ENCODE measurements at regions not wholly inside any gene's neighbourhood (a gene's known extent, or its start where the extent isn't known, plus 50 kb on each side); places are given as distances from the start of the nearest gene placed in this dataset.

DNA sequence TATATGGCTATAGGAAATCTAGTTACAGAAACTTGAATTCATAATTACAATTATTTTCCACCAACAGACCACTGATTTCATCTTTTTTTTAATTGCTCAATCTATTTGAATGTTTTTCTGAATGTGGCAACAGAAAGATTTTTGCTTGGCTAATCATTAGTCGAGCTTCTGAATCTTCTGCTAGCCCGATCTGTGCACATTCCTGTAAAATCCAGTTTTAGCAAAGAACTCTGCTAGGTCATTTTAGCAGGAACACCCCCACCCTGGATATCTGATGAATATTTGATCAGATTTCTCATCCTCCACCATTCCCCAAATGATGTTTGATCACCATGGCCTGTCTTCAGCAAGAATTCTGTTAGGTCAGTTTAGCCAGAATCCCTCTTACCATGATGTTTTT, 176.3 kb downstream of the LEPR start:
- DNase-seq (no peak), FAIRE-seq (no peak)
- Histone ChIP-seq H3K36me3 (ENCODE audit: control insufficient read depth in 2 of 3, insufficient read depth in 3 of 3, low read length in 3 of 3) (no peaks in the 10 kb centered on the region), H3K27me3 (ENCODE audit: control insufficient read depth, insufficient read depth, low read length) (no peaks in the 10 kb centered on the region), H3K27ac (ENCODE audit: low read depth in 2 of 2, low read length in 2 of 2) (no peak overlapping the region), H3K9me3 (ENCODE audit: control insufficient read depth in 2 of 3, insufficient read depth in 1 of 3, low read length in 3 of 3) (no peaks in the 10 kb centered on the region), H3K4me3 (ENCODE audit: low read length in 3 of 3) (no peak overlapping the region), H3K9ac (ENCODE audit: low read length in 3 of 3) (no peak overlapping the region), H3K4me1 (ENCODE audit: control insufficient read depth in 2 of 3, insufficient read depth in 2 of 3, low read depth in 1 of 3, low read length in 3 of 3) (no peaks in the 10 kb centered on the region)
- TF ChIP-seq, protein P1, sequence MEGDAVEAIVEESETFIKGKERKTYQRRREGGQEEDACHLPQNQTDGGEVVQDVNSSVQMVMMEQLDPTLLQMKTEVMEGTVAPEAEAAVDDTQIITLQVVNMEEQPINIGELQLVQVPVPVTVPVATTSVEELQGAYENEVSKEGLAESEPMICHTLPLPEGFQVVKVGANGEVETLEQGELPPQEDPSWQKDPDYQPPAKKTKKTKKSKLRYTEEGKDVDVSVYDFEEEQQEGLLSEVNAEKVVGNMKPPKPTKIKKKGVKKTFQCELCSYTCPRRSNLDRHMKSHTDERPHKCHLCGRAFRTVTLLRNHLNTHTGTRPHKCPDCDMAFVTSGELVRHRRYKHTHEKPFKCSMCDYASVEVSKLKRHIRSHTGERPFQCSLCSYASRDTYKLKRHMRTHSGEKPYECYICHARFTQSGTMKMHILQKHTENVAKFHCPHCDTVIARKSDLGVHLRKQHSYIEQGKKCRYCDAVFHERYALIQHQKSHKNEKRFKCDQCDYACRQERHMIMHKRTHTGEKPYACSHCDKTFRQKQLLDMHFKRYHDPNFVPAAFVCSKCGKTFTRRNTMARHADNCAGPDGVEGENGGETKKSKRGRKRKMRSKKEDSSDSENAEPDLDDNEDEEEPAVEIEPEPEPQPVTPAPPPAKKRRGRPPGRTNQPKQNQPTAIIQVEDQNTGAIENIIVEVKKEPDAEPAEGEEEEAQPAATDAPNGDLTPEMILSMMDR (IDR thresholded peaks at IDR 0.05; ENCODE audit: borderline replicate concordance, extremely low read depth, insufficient read depth): no peak
- intact Hi-C loops (cut with DNase I): no loop called here

DNA sequence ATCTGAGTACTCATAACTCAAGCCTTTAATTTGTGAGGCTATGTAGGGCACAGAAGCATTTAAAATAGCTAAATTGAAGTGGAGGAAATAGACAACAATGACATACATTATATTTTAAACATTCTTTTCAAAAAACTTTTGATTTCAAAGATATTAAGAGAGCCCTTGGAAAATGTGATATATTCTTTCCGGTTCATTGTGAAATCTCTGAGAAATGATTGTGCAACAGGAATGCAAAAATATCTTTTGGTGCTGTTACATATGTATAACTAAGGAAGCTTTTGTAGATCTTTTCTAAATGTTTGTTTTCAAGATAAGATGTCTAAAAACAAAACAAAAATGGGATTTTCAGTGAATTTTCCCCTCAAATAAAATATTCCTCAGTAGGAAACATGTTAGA, 185.2 kb downstream of the LEPR start:
- no peaks in the 10 kb centered on the region for H3K36me3 ChIP-seq (ENCODE audit: control insufficient read depth in 2 of 3, insufficient read depth in 3 of 3, low read length in 3 of 3)
- FAIRE-seq (no peak), DNase-seq (no peak)

DNA sequence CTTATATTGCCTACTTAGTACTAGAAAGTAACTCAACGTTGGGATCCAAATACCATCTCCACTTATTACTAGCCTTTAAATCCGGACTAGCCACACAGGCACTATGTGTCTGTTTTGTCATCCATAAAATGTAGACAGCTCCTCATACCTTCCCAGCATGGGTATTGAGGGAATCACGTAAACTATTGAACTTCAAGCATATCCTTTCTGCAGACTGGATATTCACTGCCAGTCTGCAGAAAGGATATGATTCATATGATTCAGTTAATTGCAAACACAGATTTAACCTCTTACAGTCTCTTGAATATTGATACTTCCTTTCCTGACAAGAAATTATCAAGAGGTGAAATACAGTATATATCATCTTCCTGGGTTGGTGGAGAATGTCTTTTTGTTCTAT, 186.0 kb downstream of the LEPR start:
- Histone ChIP-seq H3K9ac (ENCODE audit: low read length in 3 of 3) (no peak overlapping the region), H3K4me3 (ENCODE audit: low read length in 3 of 3) (no peak overlapping the region), H3K9me3 (ENCODE audit: control insufficient read depth in 2 of 3, insufficient read depth in 1 of 3, low read length in 3 of 3) (no peaks in the 10 kb centered on the region), H3K4me1 (ENCODE audit: control insufficient read depth in 2 of 3, insufficient read depth in 2 of 3, low read depth in 1 of 3, low read length in 3 of 3) (no peaks in the 10 kb centered on the region), H3K27me3 (ENCODE audit: control insufficient read depth, insufficient read depth, low read length) (no peaks in the 10 kb centered on the region), H3K27ac (ENCODE audit: low read depth in 2 of 2, low read length in 2 of 2) (no peak overlapping the region), H3K36me3 (ENCODE audit: control insufficient read depth in 2 of 3, insufficient read depth in 3 of 3, low read length in 3 of 3) (no peaks in the 10 kb centered on the region)
- TF ChIP-seq, protein P1 (IDR thresholded peaks at IDR 0.05; ENCODE audit: borderline replicate concordance, extremely low read depth, insufficient read depth): no peak
- no peak for FAIRE-seq
- DNase-seq: no peak
- intact Hi-C loops (cut with DNase I): no loop called here

More for the DNA sequence above, 185.2 kb downstream of the LEPR start:
- H3K9me3 ChIP-seq (ENCODE audit: control insufficient read depth in 2 of 3, insufficient read depth in 1 of 3, low read length in 3 of 3): no peaks in the 10 kb centered on the region
- no peaks in the 10 kb centered on the region for H3K27me3 ChIP-seq (ENCODE audit: control insufficient read depth, insufficient read depth, low read length)
- no peak overlapping the region for H3K27ac ChIP-seq (ENCODE audit: low read depth in 2 of 2, low read length in 2 of 2)
- no peak overlapping the region for H3K4me3 ChIP-seq (ENCODE audit: low read length in 3 of 3)
- no peaks in the 10 kb centered on the region for H3K4me1 ChIP-seq (ENCODE audit: control insufficient read depth in 2 of 3, insufficient read depth in 2 of 3, low read depth in 1 of 3, low read length in 3 of 3)
- no peak overlapping the region for H3K9ac ChIP-seq (ENCODE audit: low read length in 3 of 3)
- TF ChIP-seq, protein P1 (IDR thresholded peaks at IDR 0.05; ENCODE audit: borderline replicate concordance, extremely low read depth, insufficient read depth): no peak
- intact Hi-C loops (cut with DNase I): no loop called here

DNA sequence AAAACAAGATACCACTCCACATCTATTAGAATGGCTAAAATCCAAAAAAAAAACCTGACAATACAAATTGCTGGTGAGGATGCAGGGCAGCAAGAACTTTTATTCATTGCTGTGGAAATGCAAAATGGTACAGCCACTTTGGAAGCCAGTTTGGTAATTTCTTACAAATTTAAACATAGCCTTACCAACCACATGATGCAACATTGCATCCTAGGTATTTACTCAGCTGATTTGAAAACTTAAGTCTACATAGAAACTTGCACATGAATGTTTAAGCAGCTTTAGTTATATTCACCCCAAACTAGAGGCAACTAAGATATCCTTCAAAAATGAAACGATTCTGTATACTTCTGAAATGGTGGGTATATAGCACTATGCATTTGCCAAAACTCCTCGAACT, 178.8 kb upstream of the PDE4B start:
- H3K9me3 ChIP-seq (ENCODE audit: control insufficient read depth in 2 of 3, insufficient read depth in 1 of 3, low read length in 3 of 3): no peaks in the 10 kb centered on the region
- H3K36me3 ChIP-seq (ENCODE audit: control insufficient read depth in 2 of 3, insufficient read depth in 3 of 3, low read length in 3 of 3): no peaks in the 10 kb centered on the region
- H3K27me3 ChIP-seq (ENCODE audit: control insufficient read depth, insufficient read depth, low read length): no peaks in the 10 kb centered on the region
- H3K27ac ChIP-seq (ENCODE audit: low read depth in 2 of 2, low read length in 2 of 2): no peak overlapping the region
- FAIRE-seq (no peak), DNase-seq (no peak)
- H3K9ac ChIP-seq (ENCODE audit: low read length in 3 of 3): no peak overlapping the region
- H3K4me1 ChIP-seq (ENCODE audit: control insufficient read depth in 2 of 3, insufficient read depth in 2 of 3, low read depth in 1 of 3, low read length in 3 of 3): peaks cover 0 to 4% (median 0%) of the 10 kb centered on the region in 3 donors
- intact Hi-C loops (cut with DNase I): no loop called here
- TF ChIP-seq, protein P1 (IDR thresholded peaks at IDR 0.05; ENCODE audit: borderline replicate concordance, extremely low read depth, insufficient read depth): no peak
- H3K4me3 ChIP-seq (ENCODE audit: low read length in 3 of 3): no peak overlapping the region

Data from kidney (tissue), 13 donors.